Thyroid gland (tissue), 4 donors: ENCODE measurements at regions not wholly inside any gene's neighbourhood (a gene's known extent, or its start where the extent isn't known, plus 50 kb on each side); places are given as distances from the start of the nearest gene placed in this dataset.

Experiments used
- DNase-seq, 2 donors: peaks; one replicate each; pipeline ENCODE4 v3.0.0-alpha.2; 2019
- H3K27ac ChIP-seq, 3 donors: fragments of 200-600 bp; sonication (generic); 1 replicate in 2 of 3; 2 replicates in 1 of 3; pipeline ENCODE4 v1.5.1; 2016 to 2019; ENCODE audit warnings: mild to moderate bottlenecking in 1 of 3, moderate library complexity in 1 of 3
- H3K27me3 ChIP-seq: fragments of 200-600 bp; sonication (generic); one replicate; pipeline ENCODE4 v1.5.1; 2019
- H3K36me3 ChIP-seq, 2 donors: fragments of 200-600 bp; sonication (generic); one replicate each; pipeline ENCODE4 v1.5.1; 2016 to 2019
- H3K4me1 ChIP-seq, 2 donors: fragments of 200-600 bp; sonication (generic); one replicate each; pipeline ENCODE4 v1.5.1; 2017 to 2019
- H3K4me3 ChIP-seq, 3 donors: fragments of 200-600 bp; sonication (generic); replicated peaks in 1 of 3; 1 replicate in 2 of 3; 2 replicates in 1 of 3; pipeline ENCODE4 v1.5.1; 2016; ENCODE audit warnings: mild to moderate bottlenecking in 1 of 3
- H3K9me3 ChIP-seq: fragments of 200-600 bp; sonication (generic); one replicate; pipeline ENCODE4 v1.5.1; 2017
- POLR2A ChIP-seq, 2 donors: fragments of 450-650 bp; IDR thresholded peaks; one replicate each; pipeline ENCODE4 v1.6.1; 2017; ENCODE audit warnings: antibody characterized with exemption in 2 of 2, mild to moderate bottlenecking in 2 of 2, moderate library complexity in 1 of 2
- WGBS, 2 donors: methylation state at CpG; one replicate each; pipeline ENCODE4 v1.1.5; 2017; 5-methylcytosine and 5-hydroxymethylcytosine counted together
- intact Hi-C: fragments of 100-400 bp; cut with DNase I; formaldehyde crosslinking; loops from one replicate; pipeline ENCODE4 v1.15.1; 2023
- TF ChIP-seq, protein P1 (sequence below), 6 experiments: fragments of 200-600 bp in 3 of 6; fragments of 450-650 bp in 3 of 6; sonication (generic) in 3 of 6; IDR thresholded peaks; one replicate each; pipeline ENCODE4 v1.5.1; 2016 to 2019; ENCODE audit warnings: antibody characterized with exemption in 6 of 6, mild to moderate bottlenecking in 2 of 6, inconsistent platforms in 1 of 6, moderate library complexity in 1 of 6

DNA sequence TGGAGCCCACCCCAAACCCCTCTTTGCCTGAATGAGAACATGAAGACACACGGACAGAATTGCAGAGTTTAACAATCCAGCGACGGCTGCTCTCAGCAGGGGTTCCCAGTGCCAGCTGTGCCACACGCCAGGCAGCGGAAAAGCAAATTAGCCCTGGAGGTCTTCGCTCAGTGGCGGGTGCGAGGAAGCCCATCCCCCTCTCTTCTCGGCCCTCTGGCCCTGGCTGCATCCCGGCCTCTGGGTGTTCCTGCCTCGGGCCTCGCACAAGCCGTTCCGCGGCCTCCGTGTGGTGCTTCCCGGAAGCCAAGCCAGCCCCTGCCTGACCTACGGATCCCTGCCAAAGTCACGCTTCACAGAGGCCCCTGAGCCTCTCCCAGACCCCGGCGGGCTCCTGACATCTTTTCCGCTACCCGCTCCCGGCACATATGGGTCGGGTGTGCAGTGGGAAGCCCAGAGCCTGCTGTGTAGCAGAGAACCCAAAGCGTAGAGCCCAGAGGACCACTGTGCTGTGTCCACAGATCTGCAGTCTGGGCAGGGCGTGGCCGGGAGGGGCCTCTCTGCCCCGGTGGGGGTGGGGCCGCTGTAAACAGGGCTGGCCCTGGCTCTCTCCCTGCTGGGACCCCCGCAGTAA lies 70.7 kb upstream of the GALNT9 start:
- H3K27ac ChIP-seq = no peak overlapping the region
- DNase-seq = no peak
- H3K4me3 ChIP-seq = no peak overlapping the region
- no peaks in the 10 kb centered on the region for H3K36me3 ChIP-seq
- H3K27me3 ChIP-seq = no peaks in the 10 kb centered on the region
- intact Hi-C loops = loop anchor here (10.0 kb wide), 1 partner anchor 245 kb away; no protein-coding TSS in a partner anchor
- 38 to 70% methylated on average over 4 to 12 of the region's 31 CpGs for WGBS, 2 donors
- no peak for TF ChIP-seq POLR2A (IDR thresholded peaks at IDR 0.05)
- TF ChIP-seq, protein P1, sequence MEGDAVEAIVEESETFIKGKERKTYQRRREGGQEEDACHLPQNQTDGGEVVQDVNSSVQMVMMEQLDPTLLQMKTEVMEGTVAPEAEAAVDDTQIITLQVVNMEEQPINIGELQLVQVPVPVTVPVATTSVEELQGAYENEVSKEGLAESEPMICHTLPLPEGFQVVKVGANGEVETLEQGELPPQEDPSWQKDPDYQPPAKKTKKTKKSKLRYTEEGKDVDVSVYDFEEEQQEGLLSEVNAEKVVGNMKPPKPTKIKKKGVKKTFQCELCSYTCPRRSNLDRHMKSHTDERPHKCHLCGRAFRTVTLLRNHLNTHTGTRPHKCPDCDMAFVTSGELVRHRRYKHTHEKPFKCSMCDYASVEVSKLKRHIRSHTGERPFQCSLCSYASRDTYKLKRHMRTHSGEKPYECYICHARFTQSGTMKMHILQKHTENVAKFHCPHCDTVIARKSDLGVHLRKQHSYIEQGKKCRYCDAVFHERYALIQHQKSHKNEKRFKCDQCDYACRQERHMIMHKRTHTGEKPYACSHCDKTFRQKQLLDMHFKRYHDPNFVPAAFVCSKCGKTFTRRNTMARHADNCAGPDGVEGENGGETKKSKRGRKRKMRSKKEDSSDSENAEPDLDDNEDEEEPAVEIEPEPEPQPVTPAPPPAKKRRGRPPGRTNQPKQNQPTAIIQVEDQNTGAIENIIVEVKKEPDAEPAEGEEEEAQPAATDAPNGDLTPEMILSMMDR (IDR thresholded peaks at IDR 0.05) = no peak
- no peaks in the 10 kb centered on the region for H3K9me3 ChIP-seq
- H3K4me1 ChIP-seq = no peaks in the 10 kb centered on the region

GRCh38 chr12:132399092-132400010 lies 70.0 kb upstream of the GALNT9 start:
- Histone ChIP-seq H3K4me1 (no peaks in the 10 kb centered on the region), H3K27ac (no peak overlapping the region), H3K36me3 (no peaks in the 10 kb centered on the region), H3K4me3 (no peak overlapping the region), H3K9me3 (no peaks in the 10 kb centered on the region), H3K27me3 (no peaks in the 10 kb centered on the region)
- TF ChIP-seq, protein P1 (IDR thresholded peaks at IDR 0.05) = no peak
- no peak for TF ChIP-seq POLR2A (IDR thresholded peaks at IDR 0.05)
- 60 to 82% methylated on average over 3 to 20 of the region's 43 CpGs for WGBS, 2 donors
- intact Hi-C loops = loop anchor here (10.0 kb wide), 1 partner anchor 245 kb away; no protein-coding TSS in a partner anchor
- DNase-seq = no peak

DNA sequence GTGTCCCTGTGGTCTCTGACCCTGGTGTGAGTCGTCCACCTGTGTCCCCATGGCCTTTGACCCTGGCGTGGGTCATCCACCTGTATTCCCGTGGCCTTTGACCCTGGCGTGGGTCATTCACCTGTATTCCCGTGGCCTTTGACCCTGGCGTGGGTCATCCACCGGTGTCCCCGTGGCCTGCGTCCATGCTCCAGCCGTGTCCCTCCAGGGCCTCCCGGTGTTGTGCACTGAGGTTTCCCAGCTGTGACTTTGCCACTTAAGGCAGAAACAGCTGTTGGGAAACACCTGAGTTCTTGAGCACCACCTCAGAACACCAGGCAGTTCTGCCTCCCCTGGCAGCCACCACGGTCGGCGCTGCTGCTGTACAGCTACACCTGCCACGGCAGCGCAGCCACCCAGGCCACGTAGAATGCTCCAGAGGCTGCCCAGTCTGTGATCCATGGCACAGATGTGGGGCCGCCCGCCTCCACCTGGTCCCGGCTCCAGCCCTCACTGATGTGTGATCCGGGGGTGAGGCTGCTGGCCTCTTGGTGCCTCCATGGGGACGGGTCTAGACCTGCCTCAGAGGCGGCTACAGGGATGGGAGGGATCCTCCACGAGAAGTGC lies 69.1 kb upstream of the GALNT9 start:
- no peak for TF ChIP-seq POLR2A (IDR thresholded peaks at IDR 0.05)
- TF ChIP-seq, protein P1 (IDR thresholded peaks at IDR 0.05) = no peak
- WGBS, 2 donors = 71 to 72% methylated on average over 12 to 16 of the region's 24 CpGs
- Histone ChIP-seq H3K4me3 (no peak overlapping the region), H3K4me1 (no peaks in the 10 kb centered on the region), H3K27me3 (no peaks in the 10 kb centered on the region), H3K27ac (no peak overlapping the region), H3K36me3 (no peaks in the 10 kb centered on the region), H3K9me3 (no peaks in the 10 kb centered on the region)
- DNase-seq = no peak
- intact Hi-C loops = no loop called here

GRCh38 chr12:132397934-132398385 lies 68.6 kb upstream of the GALNT9 start:
- no peak for DNase-seq
- H3K4me3 ChIP-seq = no peak overlapping the region
- no peak overlapping the region for H3K27ac ChIP-seq
- H3K9me3 ChIP-seq = no peaks in the 10 kb centered on the region
- H3K27me3 ChIP-seq = no peaks in the 10 kb centered on the region
- TF ChIP-seq, protein P1 (IDR thresholded peaks at IDR 0.05) = no peak
- TF ChIP-seq POLR2A (IDR thresholded peaks at IDR 0.05) = no peak
- H3K36me3 ChIP-seq = no peaks in the 10 kb centered on the region
- no peaks in the 10 kb centered on the region for H3K4me1 ChIP-seq
- intact Hi-C loops = no loop called here
- 42 to 56% methylated on average over 12 to 14 of the region's 14 CpGs for WGBS, 2 donors
